ENCODE measurements at regions not wholly inside any gene's neighbourhood (a gene's known extent, or its start where the extent isn't known, plus 50 kb on each side); places are given as distances from the start of the nearest gene placed in this dataset.
"Not testable (repeated sequence)": the region's sequence is repeated elsewhere in the genome, so short reads cannot be mapped to it uniquely, and the experiment has no call there.

GRCh38 chr6:62976566-62976965, 234.7 kb upstream of the FKBP1C start:
- H3K27me3 ChIP-seq (replicated peaks; ENCODE audit: control insufficient read depth, insufficient read depth, low read length): no peaks in the 10 kb centered on the region
- H3K4me1 ChIP-seq (ENCODE audit: control insufficient read depth, insufficient read depth, low read length): no peaks in the 10 kb centered on the region
- no peak for DNase-seq (ENCODE audit: low read depth)

GRCh38 chr6:62978920-62979319, 232.3 kb upstream of the FKBP1C start:
- H3K4me1 ChIP-seq (ENCODE audit: control insufficient read depth, insufficient read depth, low read length): no peaks in the 10 kb centered on the region
- no peaks in the 10 kb centered on the region for H3K9me3 ChIP-seq (ENCODE audit: control insufficient read depth, low read length)
- no peak overlapping the region for H3K9ac ChIP-seq (ENCODE audit: low read length)
- no peaks in the 10 kb centered on the region for H3K27me3 ChIP-seq (replicated peaks; ENCODE audit: control insufficient read depth, insufficient read depth, low read length)
- no peak overlapping the region for H3K4me3 ChIP-seq (ENCODE audit: low read length)
- no peak for DNase-seq (ENCODE audit: low read depth)
- no peaks in the 10 kb centered on the region for H3K36me3 ChIP-seq (ENCODE audit: control insufficient read depth, insufficient read depth, low read length, severe bottlenecking)

More at GRCh38 chr6:62976566-62976965, 234.7 kb upstream of the FKBP1C start:
- Histone ChIP-seq H3K9me3 (ENCODE audit: control insufficient read depth, low read length) (no peaks in the 10 kb centered on the region), H3K9ac (ENCODE audit: low read length) (no peak overlapping the region), H3K36me3 (ENCODE audit: control insufficient read depth, insufficient read depth, low read length, severe bottlenecking) (no peaks in the 10 kb centered on the region), H3K4me3 (ENCODE audit: low read length) (no peak overlapping the region)

- no peak overlapping the region for H3K9ac ChIP-seq (ENCODE audit: low read length)
- H3K36me3 ChIP-seq (ENCODE audit: control insufficient read depth, insufficient read depth, low read length, severe bottlenecking): no peaks in the 10 kb centered on the region
- H3K4me1 ChIP-seq (ENCODE audit: control insufficient read depth, insufficient read depth, low read length): no peaks in the 10 kb centered on the region
- no peaks in the 10 kb centered on the region for H3K9me3 ChIP-seq (ENCODE audit: control insufficient read depth, low read length)
- H3K27me3 ChIP-seq (replicated peaks; ENCODE audit: control insufficient read depth, insufficient read depth, low read length): no peaks in the 10 kb centered on the region
- no peak overlapping the region for H3K4me3 ChIP-seq (ENCODE audit: low read length)
- no peak for DNase-seq (ENCODE audit: low read depth)
These were observed 231.2 kb upstream of the FKBP1C start for GRCh38 chr6:62980093-62980492.

- Histone ChIP-seq H3K9me3 (ENCODE audit: control insufficient read depth, low read length) (no peaks in the 10 kb centered on the region), H3K9ac (ENCODE audit: low read length) (no peak overlapping the region), H3K4me3 (ENCODE audit: low read length) (no peak overlapping the region), H3K27me3 (replicated peaks; ENCODE audit: control insufficient read depth, insufficient read depth, low read length) (no peaks in the 10 kb centered on the region), H3K36me3 (ENCODE audit: control insufficient read depth, insufficient read depth, low read length, severe bottlenecking) (no peaks in the 10 kb centered on the region), H3K4me1 (ENCODE audit: control insufficient read depth, insufficient read depth, low read length) (no peaks in the 10 kb centered on the region)
- DNase-seq (ENCODE audit: low read depth): no peak
These were observed 230.5 kb upstream of the FKBP1C start for GRCh38 chr6:62980724-62981123.

GRCh38 chr6:62982951-62983350, 228.3 kb upstream of the FKBP1C start:
- H3K4me3 ChIP-seq (ENCODE audit: low read length): no peak overlapping the region
- no peak overlapping the region for H3K9ac ChIP-seq (ENCODE audit: low read length)
- no peaks in the 10 kb centered on the region for H3K4me1 ChIP-seq (ENCODE audit: control insufficient read depth, insufficient read depth, low read length)
- no peak for DNase-seq (ENCODE audit: low read depth)
- H3K9me3 ChIP-seq (ENCODE audit: control insufficient read depth, low read length): no peaks in the 10 kb centered on the region
- no peaks in the 10 kb centered on the region for H3K36me3 ChIP-seq (ENCODE audit: control insufficient read depth, insufficient read depth, low read length, severe bottlenecking)
- no peaks in the 10 kb centered on the region for H3K27me3 ChIP-seq (replicated peaks; ENCODE audit: control insufficient read depth, insufficient read depth, low read length)

- H3K4me1 ChIP-seq (ENCODE audit: control insufficient read depth, insufficient read depth, low read length); H3K9ac ChIP-seq (ENCODE audit: low read length); H3K27me3 ChIP-seq (replicated peaks; ENCODE audit: control insufficient read depth, insufficient read depth, low read length); H3K36me3 ChIP-seq (ENCODE audit: control insufficient read depth, insufficient read depth, low read length, severe bottlenecking); H3K9me3 ChIP-seq (ENCODE audit: control insufficient read depth, low read length); DNase-seq (ENCODE audit: low read depth); H3K4me3 ChIP-seq (ENCODE audit: low read length): not testable (repeated sequence)
These were observed 219.6 kb upstream of the FKBP1C start for GRCh38 chr6:62991696-62992095.

- no peaks in the 10 kb centered on the region for H3K4me1 ChIP-seq (ENCODE audit: control insufficient read depth, insufficient read depth, low read length)
- H3K27me3 ChIP-seq (replicated peaks; ENCODE audit: control insufficient read depth, insufficient read depth, low read length): no peaks in the 10 kb centered on the region
- no peaks in the 10 kb centered on the region for H3K9me3 ChIP-seq (ENCODE audit: control insufficient read depth, low read length)
- DNase-seq (ENCODE audit: low read depth): no peak
- H3K36me3 ChIP-seq (ENCODE audit: control insufficient read depth, insufficient read depth, low read length, severe bottlenecking): no peaks in the 10 kb centered on the region
- no peak overlapping the region for H3K4me3 ChIP-seq (ENCODE audit: low read length)
- no peak overlapping the region for H3K9ac ChIP-seq (ENCODE audit: low read length)
These were observed 217.3 kb upstream of the FKBP1C start for GRCh38 chr6:62993951-62994350.

GRCh38 chr6:62998022-62998421, 213.2 kb upstream of the FKBP1C start:
- Histone ChIP-seq H3K4me3 (ENCODE audit: low read length) (no peak overlapping the region), H3K4me1 (ENCODE audit: control insufficient read depth, insufficient read depth, low read length) (peaks cover 7% of the 10 kb centered on the region), H3K36me3 (ENCODE audit: control insufficient read depth, insufficient read depth, low read length, severe bottlenecking) (no peaks in the 10 kb centered on the region), H3K27me3 (replicated peaks; ENCODE audit: control insufficient read depth, insufficient read depth, low read length) (no peaks in the 10 kb centered on the region), H3K9me3 (ENCODE audit: control insufficient read depth, low read length) (no peaks in the 10 kb centered on the region), H3K9ac (ENCODE audit: low read length) (no peak overlapping the region)
- no peak for DNase-seq (ENCODE audit: low read depth)

GRCh38 chr6:62999242-62999641, 212.0 kb upstream of the FKBP1C start:
- not testable (repeated sequence) for H3K4me1 ChIP-seq (ENCODE audit: control insufficient read depth, insufficient read depth, low read length); H3K36me3 ChIP-seq (ENCODE audit: control insufficient read depth, insufficient read depth, low read length, severe bottlenecking); H3K4me3 ChIP-seq (ENCODE audit: low read length); H3K27me3 ChIP-seq (replicated peaks; ENCODE audit: control insufficient read depth, insufficient read depth, low read length); DNase-seq (ENCODE audit: low read depth); H3K9me3 ChIP-seq (ENCODE audit: control insufficient read depth, low read length)
- peak overlapping the region; percentile 10 for H3K9ac ChIP-seq (ENCODE audit: low read length)

- peaks cover 7% of the 10 kb centered on the region for H3K4me1 ChIP-seq (ENCODE audit: control insufficient read depth, insufficient read depth, low read length)
- H3K36me3 ChIP-seq (ENCODE audit: control insufficient read depth, insufficient read depth, low read length, severe bottlenecking): no peaks in the 10 kb centered on the region
- no peaks in the 10 kb centered on the region for H3K27me3 ChIP-seq (replicated peaks; ENCODE audit: control insufficient read depth, insufficient read depth, low read length)
- no peaks in the 10 kb centered on the region for H3K9me3 ChIP-seq (ENCODE audit: control insufficient read depth, low read length)
- peak; percentile 0 for DNase-seq (ENCODE audit: low read depth)
- peak overlapping the region; percentile 10 for H3K9ac ChIP-seq (ENCODE audit: low read length)
- no peak overlapping the region for H3K4me3 ChIP-seq (ENCODE audit: low read length)
These were observed 211.5 kb upstream of the FKBP1C start for GRCh38 chr6:62999796-63000195.

GRCh38 chr6:63006018-63006417, 205.3 kb upstream of the FKBP1C start:
- DNase-seq (ENCODE audit: low read depth); H3K36me3 ChIP-seq (ENCODE audit: control insufficient read depth, insufficient read depth, low read length, severe bottlenecking); H3K9ac ChIP-seq (ENCODE audit: low read length); H3K4me3 ChIP-seq (ENCODE audit: low read length); H3K9me3 ChIP-seq (ENCODE audit: control insufficient read depth, low read length); H3K27me3 ChIP-seq (replicated peaks; ENCODE audit: control insufficient read depth, insufficient read depth, low read length); H3K4me1 ChIP-seq (ENCODE audit: control insufficient read depth, insufficient read depth, low read length): not testable (repeated sequence)

- not testable (repeated sequence) for H3K27me3 ChIP-seq (replicated peaks; ENCODE audit: control insufficient read depth, insufficient read depth, low read length); H3K4me3 ChIP-seq (ENCODE audit: low read length); DNase-seq (ENCODE audit: low read depth); H3K9me3 ChIP-seq (ENCODE audit: control insufficient read depth, low read length); H3K9ac ChIP-seq (ENCODE audit: low read length); H3K4me1 ChIP-seq (ENCODE audit: control insufficient read depth, insufficient read depth, low read length); H3K36me3 ChIP-seq (ENCODE audit: control insufficient read depth, insufficient read depth, low read length, severe bottlenecking)
These were observed 200.3 kb upstream of the FKBP1C start for GRCh38 chr6:63010962-63011361.

All from adipocyte (in vitro differentiated cells).